ENCODE measurements at regions not wholly inside any gene's neighbourhood (a gene's known extent, or its start where the extent isn't known, plus 50 kb on each side); places are given as distances from the start of the nearest gene placed in this dataset.

DNA sequence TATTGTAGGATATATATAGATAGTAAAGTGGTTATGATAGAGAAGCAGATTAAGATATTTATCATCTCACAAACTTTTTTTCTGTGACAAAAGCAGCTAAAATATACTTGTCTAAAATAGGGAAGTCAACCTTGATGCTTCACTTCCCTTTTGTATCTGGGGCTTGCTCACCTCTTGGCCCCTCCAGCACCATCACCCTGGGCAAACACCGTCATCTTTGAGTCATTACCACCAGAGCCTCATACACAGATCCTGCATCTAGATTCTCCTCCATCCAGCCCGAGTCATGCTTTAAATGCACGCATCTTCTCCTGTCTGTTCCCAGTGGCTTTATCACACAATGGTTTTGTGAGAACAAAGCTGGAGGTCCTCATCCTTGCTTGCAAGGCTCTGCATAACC is 1062.7 kb upstream of the EEF2KMT start:
- TF ChIP-seq POLR2AphosphoS5 (IDR thresholded peaks at IDR 0.05; ENCODE audit: borderline replicate concordance, low read depth, low read length) (no peak), EZH2 (IDR thresholded peaks at IDR 0.05) (no peak), FOXP2 (optimal IDR thresholded peaks at IDR 0.05; ENCODE audit: control extremely low read depth, extremely low read length, insufficient read depth) (no peak)

Measured in SK-N-MC (cell line).